ENCODE measurements at regions not wholly inside any gene's neighbourhood (a gene's known extent, or its start where the extent isn't known, plus 50 kb on each side); places are given as distances from the start of the nearest gene placed in this dataset.

DNA sequence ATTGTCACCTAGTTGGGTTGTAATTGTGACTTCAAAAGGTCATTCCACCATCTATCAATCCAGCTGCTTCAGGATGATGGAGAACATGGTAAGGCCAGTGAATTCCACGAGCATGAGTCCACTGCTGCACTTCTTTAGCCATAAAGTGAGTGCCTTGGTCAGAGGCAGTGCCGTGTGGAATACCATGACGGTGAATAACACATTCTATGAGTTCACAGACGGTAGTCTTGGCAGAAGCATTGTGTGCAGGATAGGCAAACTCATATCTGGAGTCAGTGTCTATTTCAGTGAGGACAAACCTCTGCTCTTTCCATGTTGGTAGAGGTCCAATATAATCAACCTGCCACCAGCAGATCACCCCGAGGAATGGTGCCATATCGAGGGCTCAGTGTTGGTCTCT, 650.9 kb downstream of the KCNJ2 start:
- DNase-seq, result no peak

DNA sequence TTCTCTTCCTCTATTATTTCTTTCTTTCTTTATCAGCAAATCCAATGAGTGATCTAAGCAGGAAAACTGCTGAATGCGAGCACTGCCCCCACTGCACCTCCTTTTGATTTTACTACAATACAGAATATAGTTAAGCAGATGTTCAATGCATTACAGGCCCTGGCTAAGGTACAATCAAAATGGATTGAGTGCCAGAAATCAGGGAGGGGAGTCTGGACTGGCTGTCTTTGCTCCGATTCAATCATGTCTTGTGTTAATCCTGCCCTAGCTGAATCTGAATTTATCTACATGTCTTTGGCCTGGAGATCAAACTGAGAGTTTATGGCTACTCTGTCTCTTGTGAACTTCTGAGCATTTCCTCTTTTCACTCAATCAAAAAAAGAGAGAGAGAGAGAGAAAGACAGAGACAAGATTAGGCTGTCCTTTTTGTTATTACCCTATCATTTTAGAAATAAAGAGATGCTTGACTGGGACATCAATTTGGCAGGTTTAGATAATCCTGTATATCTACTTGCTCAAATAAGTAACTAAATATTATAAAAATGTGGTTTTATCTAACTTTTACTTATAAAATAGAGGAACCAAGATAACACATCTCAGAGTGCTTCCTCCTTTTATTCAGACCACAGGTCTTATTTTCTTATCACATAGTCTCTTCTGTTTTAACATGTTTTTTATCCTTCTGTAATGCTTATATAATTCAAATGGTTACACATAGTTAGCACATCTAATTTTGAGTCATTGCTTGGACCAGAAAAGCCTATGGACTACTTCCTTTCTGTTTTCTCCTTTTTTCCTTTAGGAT, 656.2 kb downstream of the KCNJ2 start:
- DNase-seq, result no peak

DNA sequence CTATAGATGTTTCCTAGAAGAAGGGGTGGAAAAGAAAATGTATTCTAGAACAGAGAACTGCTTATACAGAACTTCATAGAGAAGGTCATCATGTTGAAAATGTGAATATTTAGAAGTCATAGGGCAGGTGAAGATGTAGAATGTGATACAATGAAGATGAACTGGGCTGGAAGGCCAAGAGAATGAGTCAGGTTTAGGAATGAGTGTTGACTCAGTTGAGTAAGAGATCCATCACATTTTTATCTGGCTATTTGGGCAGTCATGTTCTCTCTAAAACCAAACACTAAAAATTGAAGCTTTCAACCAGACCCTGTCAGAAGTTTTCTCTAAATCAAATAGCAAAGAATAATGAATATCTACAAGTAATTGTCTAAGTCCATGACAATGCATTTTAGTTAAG, 660.5 kb downstream of the KCNJ2 start:
- no peak for DNase-seq

DNA sequence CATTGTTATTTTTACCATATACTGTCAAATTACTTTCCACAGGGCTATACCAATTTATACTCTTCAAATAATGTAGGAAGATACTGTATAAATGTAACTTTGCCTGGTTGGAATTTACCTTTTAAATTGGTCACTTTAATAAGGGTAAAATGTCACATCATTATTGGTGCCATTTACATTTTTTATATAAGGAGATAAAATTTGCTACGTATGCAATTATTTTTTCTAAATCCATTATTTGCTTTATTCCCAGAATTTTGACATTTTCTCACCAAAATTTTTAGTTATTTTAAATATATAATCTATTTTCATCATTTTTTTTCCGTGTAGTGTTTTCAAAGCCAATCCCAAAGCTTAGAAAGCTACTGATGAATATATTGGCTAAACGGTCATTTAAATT, 664.7 kb downstream of the KCNJ2 start:
- no peak for DNase-seq

DNA sequence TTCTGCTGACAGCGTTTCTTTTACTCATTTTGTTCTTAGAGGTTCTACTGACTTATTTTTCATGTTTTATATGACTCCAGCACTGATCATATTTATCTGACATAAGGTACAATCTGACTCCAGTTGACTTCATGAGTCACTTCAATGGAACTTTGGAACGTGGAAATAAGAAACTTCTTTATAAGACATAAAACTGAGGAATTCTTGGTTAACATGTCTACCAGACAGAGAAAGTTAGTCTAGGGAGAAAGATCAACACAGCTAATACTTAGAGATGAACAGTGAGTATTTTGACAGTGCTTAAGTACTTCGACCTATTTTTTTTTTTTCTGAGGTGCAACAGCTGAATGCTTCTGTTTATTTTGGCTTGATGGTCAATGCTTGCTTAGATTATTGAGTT, 679.5 kb downstream of the KCNJ2 start:
- no peak for DNase-seq

DNA sequence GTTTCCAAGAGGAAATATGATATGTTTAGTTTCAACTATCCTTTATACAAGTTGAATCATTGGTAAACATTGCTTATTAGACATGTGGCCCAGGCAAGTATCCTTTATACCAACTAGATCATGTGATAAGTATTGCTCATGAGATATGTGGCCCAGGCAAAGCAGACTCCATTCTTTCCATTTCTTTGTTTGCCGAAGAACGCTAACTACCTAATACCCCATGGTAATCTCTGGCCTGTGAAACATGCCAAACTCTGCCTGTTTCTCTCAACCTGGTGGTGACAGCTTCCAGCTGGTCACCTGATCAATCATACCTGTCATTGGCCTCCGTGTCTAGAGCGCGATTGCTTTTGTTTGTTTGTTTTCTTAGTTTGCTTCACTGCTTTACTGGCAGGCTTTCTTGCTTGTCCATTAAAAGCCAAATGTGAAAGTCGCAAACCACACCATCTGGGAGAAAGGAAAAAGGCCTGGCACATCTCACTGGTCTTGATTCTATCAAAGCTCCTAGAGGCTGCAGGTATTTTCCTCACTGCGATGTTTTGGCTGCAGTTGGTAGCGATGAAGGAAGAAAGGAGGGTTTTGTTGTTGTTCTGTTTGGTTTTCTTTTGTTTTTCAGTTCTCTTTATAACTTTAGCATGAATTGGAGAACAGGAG, 686.2 kb downstream of the KCNJ2 start:
- no peak for DNase-seq

DNA sequence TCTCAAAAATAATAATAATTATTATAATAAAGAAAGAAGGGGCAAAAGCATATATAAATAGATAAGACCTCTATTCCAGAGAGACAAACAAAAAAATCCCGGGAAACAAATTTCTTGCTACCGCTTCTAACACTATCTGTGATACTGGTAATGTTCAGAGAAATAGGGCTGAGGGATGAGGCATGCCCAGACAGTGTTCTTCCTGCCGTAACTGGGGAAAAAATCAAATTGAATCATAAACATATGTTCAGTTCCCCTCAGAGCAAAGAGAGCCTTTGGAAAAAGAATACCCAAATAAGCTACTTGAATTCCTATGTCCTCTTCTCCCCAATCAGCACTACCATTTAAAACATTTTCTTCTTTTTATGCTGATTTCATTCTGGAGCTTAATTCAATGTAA, 688.0 kb downstream of the KCNJ2 start:
- no peak for DNase-seq

DNA sequence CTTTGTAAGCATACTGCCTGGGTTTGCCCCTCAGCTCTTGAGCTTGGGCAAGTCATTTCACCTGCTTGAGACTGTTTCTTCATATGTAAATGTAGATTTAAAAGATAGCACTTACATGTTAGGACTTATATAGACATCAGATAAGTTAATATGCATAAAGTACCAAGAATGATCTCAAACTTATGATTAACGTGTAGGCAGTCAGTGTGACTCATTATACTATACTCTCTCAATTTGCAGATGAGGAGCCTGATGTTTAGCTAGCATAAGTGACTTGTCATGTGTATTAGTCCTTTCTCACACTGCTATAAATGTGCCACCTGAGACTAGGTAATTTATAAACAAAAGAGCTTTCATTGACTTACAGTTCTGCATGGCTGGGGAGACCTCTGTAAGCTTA, 690.5 kb downstream of the KCNJ2 start:
- DNase-seq, result no peak

DNA sequence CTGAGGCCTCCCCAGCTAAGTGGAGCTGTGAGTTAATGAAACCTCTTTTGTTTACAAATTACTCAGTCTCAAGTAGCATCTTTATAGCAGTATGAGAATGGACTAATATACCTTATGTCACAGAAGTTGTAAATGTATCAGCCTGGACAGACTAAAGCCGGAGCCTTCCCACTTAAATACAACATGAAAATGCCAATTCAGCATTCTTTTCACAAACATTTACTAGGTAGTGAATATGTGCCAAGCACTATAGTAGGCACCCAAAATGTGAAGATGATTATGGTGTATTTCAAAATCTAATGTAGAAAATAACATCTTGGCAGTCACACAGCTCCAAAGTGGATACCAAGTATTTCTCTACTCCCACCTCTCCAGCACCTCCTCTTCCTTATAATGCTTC, 693.0 kb downstream of the KCNJ2 start:
- no peak for DNase-seq

DNA sequence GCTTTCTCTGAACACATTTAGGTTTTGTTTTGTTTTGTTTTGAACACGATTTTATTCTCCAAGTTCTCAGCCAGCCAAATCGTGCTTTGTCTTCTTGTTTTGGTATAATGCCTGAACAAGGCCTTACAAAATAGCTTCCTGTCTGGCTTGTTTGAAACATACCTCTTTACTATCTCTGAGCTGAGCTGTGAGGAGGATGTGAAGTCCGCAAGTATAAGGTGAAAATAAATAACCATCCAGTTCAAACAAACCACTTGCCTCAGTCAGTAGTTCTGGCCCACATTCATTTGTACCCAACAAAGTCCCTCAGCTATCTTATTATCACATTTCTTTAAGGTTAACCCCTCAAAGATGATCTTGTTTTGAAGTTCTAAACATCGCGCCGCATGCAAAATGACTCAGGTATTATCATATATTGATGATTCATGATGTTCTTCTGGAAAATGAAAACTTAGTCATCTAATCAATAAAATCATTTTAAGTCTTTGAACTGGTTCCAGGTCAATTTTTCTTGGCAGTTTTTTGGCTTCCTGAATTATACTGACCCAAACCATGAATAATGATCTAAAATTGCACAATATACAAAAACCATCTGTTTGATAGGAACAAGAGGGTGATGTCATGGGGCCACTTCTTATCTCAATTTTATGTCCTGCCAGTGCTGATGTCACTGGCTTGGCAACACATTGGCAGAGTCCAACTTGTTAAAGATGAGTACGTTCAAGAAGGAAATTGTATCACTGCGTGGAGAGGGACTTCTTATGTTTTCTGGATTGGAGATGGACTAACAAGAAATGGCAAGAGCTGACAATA, 694.3 kb downstream of the KCNJ2 start:
- DNase-seq, result no peak

DNA sequence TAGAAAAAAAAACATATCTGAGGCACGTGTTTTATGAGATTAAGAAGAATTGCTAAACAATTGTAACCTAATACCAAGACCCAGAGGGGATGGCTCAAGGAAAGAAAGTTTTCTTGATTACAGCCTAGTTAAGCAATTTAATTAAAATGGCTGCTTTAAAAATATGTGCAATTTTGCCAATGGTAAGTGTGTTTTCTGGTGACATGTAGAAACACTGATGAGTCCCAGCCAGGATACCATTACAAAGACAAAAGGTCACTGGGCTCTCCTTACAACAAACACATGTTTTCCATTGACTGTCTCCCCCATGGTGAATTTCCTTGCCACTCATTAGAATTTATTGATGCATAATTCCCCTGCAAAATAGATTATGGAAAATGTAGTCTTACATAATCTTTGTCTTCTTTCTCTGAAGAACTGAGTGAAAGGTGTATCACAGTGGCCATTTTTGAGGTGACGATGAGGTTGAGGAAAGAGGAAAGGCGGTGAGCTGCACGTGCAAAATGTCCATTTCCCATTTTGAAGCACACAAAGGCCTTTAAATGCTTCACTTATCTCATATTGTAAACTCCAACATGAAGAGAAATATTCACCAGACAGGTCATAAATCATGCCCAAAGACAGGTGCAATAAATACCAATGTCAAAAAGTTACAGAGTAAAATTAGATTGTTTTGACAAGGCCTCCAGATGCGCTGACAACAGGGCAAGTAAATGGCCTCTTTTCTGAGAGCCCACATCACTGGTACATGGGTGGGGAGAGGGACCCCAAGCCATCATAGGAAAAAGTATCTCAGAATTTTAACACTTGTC, 696.9 kb downstream of the KCNJ2 start:
- DNase-seq, result no peak

DNA sequence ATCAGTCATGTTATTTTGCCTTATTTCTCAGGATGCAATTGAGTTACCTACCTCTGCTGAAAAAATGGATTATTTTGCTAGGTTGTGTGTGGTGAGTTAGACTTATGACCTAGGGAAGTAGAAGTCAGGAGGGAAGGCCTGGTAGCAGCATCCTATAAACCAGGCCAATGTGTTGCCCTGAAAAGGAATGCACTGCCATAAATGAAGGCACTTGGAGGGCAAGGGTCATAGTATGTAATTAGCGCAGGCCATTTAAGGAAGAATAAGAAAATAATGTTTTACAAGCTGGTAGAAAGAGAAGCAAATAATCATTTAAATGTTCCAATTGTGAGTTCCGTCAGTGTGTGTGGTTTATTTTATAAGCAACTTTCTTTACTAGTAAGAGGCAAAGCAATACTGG, 698.8 kb downstream of the KCNJ2 start:
- DNase-seq, result no peak

DNA sequence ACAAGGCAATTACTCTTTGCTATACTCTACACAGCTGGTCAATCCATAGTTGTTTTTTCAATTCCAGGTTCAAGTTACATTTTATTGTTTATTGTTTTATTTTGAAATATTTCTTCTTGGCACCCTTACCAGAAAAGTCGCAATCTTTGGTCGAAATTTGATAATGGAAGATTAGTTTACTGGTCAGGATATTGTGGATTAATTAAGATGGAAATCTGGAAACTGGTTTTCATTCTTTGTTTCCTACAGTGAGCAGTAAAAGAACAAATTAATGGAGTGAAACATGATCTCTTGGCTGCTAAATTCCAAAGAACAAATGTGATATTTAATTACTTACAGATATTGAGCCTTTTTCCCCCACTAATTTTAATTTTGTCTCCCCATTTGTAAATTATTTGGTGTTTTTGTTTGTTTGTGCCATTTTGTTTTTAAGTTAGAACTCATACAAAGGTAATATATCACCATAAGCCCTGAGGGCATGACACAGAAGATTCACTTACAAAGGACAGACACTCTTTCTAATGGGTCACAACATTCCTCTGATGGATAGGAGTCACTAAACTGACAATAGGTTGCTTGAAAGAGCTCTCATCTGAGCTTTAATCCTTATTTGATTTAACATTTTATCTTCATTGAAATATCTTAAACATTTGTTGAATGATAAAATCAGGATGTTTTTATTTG, 700.2 kb downstream of the KCNJ2 start:
- no peak for DNase-seq

DNA sequence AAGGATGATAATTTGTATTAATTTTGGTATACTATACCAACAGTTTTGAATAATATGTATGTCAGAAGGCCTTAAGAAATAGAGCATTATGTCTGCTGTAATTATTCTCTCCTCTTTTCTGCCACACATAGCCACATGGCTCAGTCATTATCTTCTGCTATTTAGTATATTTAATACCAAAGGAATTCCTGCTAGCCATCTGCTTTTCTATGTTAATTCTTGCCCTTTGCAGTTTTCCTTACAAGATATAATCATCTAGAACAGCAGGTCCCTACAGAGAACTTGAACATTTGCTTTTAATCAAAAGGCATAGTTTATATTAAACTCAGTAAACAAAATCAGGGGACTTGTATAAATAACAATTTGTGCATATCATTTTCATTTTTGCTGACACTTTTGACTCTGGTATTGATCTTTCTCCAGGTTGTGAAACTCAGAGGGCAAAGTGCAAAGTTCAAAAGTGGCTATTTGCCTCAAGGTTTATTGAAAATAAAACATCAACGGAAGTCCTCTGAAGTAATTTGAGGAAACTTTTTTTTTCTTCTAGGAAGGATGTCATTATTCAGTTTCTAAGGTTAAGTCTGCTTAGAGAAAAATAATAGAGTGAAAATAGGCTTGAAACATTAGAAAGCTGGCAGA, 702.0 kb downstream of the KCNJ2 start:
- DNase-seq, result no peak

DNA sequence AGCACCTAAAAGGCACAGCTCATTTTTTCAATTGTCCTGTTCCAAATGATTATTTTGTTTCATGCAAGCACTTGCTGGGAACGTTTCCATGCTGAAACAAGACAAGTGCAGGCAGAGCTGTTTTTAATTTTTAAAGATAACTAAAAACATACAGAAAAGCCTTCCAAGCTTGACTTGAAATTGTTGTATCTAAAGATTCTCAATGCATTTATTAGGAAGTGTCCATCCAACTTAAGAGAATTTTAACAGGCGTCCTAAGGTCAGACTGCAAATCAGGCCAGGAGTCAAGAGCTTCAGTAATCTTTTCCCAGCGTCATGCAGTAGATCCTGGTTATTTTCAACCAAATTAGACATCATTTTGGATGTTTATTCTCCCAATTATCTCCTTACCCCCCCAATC, 702.8 kb downstream of the KCNJ2 start:
- DNase-seq, result no peak

DNA sequence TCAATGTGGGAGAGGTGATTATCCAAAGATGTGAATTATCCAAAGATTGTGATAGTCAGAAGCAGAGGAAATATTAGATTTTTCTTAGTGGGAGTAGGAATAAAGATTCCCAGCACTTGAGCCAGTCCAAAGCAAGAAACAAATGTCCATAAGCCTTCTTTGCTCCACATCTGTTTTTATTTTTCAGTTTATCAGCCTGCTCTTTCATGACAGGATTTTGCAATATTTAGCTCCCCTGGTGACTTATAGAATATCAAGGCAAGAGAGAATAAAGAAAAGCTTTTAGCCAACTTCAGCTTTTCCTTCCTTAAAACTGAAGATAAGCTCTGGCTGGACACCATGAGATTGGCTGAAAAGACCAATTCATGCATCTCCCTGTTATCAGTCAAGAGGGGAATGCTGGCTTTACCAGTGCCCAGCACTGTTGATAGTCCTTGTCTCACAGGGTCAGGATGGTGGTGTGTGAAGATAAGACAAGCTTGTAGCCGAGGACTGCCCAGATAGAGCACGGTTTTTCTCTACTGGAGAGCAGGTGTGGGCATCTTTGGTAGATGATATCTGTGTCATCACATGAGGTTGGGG, 706.5 kb downstream of the KCNJ2 start:
- no peak for DNase-seq

DNA sequence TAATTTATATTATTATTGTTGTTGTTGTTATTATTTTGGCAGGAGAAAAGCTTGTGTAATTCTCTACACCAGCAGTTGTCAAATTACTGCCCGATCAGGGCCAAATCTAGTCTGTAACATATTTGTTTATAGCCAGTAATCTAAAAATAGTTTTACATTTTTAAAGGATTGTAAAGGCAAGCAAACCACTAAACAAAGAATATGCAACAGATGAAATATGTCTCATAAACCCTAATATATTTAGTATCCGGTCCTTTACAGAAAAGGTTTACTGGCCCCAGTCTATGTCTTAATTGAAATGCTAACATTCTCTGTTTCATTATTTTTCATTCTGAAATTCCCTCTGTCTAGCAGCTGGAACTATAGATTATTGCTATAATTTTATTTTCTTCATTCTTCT, 709.5 kb downstream of the KCNJ2 start:
- no peak for DNase-seq

DNA sequence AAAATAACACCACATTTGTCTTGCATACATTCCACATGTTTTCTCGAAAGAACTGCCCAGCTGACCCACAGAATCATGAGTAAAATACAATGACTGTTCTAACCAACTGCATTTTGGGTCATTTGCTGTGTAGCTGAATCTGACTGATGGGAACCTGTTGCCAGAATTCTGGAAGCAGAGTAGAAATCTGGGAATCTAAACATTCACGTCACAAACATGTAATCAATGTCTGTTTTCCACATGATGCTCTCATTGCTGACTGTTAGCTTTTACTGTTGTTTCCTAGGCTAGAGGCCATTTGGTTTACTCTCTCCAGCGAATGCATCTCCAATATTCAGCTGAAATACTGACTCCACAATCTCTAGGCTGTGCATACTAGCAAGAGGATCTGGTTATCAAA, 710.1 kb downstream of the KCNJ2 start:
- no peak for DNase-seq

DNA sequence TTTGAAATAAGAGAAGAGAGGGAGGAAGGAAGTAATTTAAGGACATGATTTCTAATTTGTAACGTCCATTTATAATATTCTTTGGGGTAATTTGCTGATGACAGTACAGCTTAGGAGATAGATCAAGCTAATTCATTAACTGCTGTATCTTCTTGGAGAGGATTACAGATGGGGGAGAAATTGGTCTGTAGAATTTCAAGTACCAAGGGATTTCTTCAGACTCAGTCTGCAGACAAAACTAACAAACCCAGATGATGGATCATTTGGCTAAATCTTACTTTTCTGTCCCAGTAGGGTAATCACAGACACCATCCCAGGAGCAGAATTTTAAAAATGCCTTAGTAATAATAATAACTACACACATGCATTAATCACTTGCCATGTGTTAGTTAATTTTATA, 711.8 kb downstream of the KCNJ2 start:
- DNase-seq, result no peak

DNA sequence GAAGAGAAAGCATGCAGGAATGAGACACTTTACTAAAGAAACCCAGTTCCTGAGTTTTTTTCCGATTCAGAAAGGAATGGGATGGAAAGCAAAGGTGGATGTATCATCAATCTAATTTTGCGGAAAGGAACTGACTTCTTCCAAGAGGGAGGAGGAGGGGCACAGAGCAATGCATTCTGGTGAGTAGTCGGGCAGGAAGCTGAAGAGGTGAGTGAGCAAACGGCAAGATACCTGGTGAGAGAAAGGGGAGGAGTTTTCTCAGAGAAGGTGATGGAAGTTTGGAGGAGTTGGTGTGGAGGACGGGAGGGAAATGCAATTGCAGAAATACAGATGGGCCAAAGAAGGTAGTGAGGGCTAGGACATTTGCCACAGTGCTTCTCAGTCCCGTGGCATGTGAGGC, 713.2 kb downstream of the KCNJ2 start:
- no peak for DNase-seq

DNA sequence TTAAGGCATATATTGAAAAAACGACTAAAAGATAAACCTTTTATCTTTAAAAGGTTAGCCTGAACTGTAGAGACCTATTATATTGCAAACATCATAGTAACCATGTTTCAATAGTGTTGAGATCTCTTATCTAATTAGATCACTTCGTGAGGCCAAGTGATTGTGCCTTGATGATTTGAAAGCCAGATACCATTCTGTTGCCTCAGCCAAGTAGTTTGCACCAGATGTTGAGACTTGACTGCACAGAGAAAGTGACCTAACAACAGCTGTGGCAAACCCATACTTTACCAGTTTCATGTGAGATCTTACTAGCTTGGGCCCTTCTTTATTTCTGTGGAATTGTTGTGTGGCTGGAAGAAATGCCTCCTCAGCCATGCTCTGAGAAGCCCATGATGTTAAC, 717.3 kb downstream of the KCNJ2 start:
- DNase-seq, result no peak
